ENCODE measurements at regions not wholly inside any gene's neighbourhood (a gene's known extent, or its start where the extent isn't known, plus 50 kb on each side); places are given as distances from the start of the nearest gene placed in this dataset.
"Not testable (repeated sequence)": the region's sequence is repeated elsewhere in the genome, so short reads cannot be mapped to it uniquely, and the experiment has no call there.

- H3K27ac ChIP-seq, result peak overlapping the region; percentile 87
- DNase-seq, result peak; percentile 80
- not testable (repeated sequence) for H3K36me3 ChIP-seq; H3K27me3 ChIP-seq (ENCODE audit: insufficient read depth, low read depth, severe bottlenecking); H3K9me3 ChIP-seq (ENCODE audit: severe bottlenecking)
- H3K4me3 ChIP-seq (ENCODE audit: low read depth, low read length), result peak overlapping the region; percentile 80
Measured at GRCh38 chr16:22436823-22437652, 62.6 kb upstream of the CDR2 start.

- not testable (repeated sequence) for H3K27me3 ChIP-seq (ENCODE audit: insufficient read depth, low read depth, severe bottlenecking); H3K36me3 ChIP-seq; DNase-seq; H3K9me3 ChIP-seq (ENCODE audit: severe bottlenecking)
- peak overlapping the region; percentile 87 for H3K27ac ChIP-seq
- peak overlapping the region; percentile 80 for H3K4me3 ChIP-seq (ENCODE audit: low read depth, low read length)
Measured at GRCh38 chr16:22436326-22436822, 62.0 kb upstream of the CDR2 start.

DNA sequence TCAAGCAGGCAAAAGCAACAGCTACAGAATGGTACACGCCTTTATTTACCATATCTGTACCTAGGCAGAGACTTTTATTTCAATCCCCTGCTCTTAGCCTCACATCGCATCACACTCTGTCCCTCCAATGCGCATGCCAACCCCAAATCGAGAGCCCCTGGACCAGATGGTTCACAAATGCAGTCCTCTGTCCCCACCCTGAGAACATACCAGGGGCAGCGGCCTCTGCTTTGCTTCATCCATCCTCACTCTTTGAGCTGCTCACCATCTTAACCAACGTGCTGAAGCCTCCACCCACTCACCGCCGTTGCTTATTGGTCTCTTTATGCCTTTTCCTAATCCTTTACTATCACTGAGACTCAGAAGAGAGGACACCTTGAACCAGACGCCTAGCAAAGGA lies 56.9 kb upstream of the CDR2 start:
- H3K27me3 ChIP-seq (ENCODE audit: insufficient read depth, low read depth, severe bottlenecking); H3K4me3 ChIP-seq (ENCODE audit: low read depth, low read length); H3K27ac ChIP-seq; DNase-seq; H3K9me3 ChIP-seq (ENCODE audit: severe bottlenecking); H3K36me3 ChIP-seq: not testable (repeated sequence)

GRCh38 chr16:22428654-22429053 lies 54.2 kb upstream of the CDR2 start:
- TF ChIP-seq CTCF (IDR thresholded peaks at IDR 0.05; ENCODE audit: low read depth, low read length), result no peak
- peaks cover 6% of the 10 kb centered on the region; the same call in 1 of the 2 replicates for H3K36me3 ChIP-seq
- H3K9me3 ChIP-seq (ENCODE audit: severe bottlenecking), result no peaks in the 10 kb centered on the region
- H3K4me3 ChIP-seq (ENCODE audit: low read depth, low read length), result no peak overlapping the region
- no peak for DNase-seq
- no peaks in the 10 kb centered on the region for H3K27me3 ChIP-seq (ENCODE audit: insufficient read depth, low read depth, severe bottlenecking)
- no peak overlapping the region for H3K27ac ChIP-seq

- no peak for TF ChIP-seq CTCF (IDR thresholded peaks at IDR 0.05; ENCODE audit: low read depth, low read length)
- no peak overlapping the region for H3K27ac ChIP-seq
Measured at GRCh38 chr16:22427556-22427955, 53.1 kb upstream of the CDR2 start.

DNA sequence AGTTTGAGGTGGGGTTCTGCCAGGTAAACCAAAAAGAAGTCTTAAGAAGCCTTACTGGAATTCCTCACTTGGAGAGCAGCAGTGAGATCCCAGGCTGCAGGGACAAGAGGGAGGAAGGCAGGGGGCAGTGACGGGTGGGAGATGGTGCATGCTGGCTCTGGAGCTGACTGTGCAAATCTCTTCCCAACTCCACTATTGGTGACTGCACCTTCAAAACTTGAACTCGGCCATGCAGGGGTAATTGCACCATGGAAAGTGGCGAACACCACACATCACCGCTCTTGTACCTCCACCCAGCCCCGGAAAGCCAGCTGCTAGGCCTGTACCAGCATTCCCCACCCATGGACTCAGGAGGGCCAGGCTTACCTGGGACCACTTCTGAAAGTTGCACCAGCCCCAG lies 51.4 kb upstream of the CDR2 start:
- H3K9me3 ChIP-seq (ENCODE audit: severe bottlenecking), result no peaks in the 10 kb centered on the region
- peaks cover 6% of the 10 kb centered on the region; the same call in 1 of the 2 replicates for H3K36me3 ChIP-seq
- no peak for DNase-seq
- H3K27me3 ChIP-seq (ENCODE audit: insufficient read depth, low read depth, severe bottlenecking), result no peaks in the 10 kb centered on the region
- no peak overlapping the region for H3K4me3 ChIP-seq (ENCODE audit: low read depth, low read length)
- no peak for TF ChIP-seq CTCF (IDR thresholded peaks at IDR 0.05; ENCODE audit: low read depth, low read length)
- H3K27ac ChIP-seq, result no peak overlapping the region

More at GRCh38 chr16:22427556-22427955, 53.1 kb upstream of the CDR2 start:
- peaks cover 6% of the 10 kb centered on the region; the same call in 1 of the 2 replicates for H3K36me3 ChIP-seq
- no peak for DNase-seq
- no peaks in the 10 kb centered on the region for H3K9me3 ChIP-seq (ENCODE audit: severe bottlenecking)
- H3K4me3 ChIP-seq (ENCODE audit: low read depth, low read length), result no peak overlapping the region
- no peaks in the 10 kb centered on the region for H3K27me3 ChIP-seq (ENCODE audit: insufficient read depth, low read depth, severe bottlenecking)

- no peak overlapping the region for H3K27ac ChIP-seq
- no peak for TF ChIP-seq CTCF (IDR thresholded peaks at IDR 0.05; ENCODE audit: low read depth, low read length)
- peaks cover 6% of the 10 kb centered on the region; the same call in 1 of the 2 replicates for H3K36me3 ChIP-seq
- no peak overlapping the region for H3K4me3 ChIP-seq (ENCODE audit: low read depth, low read length)
- no peaks in the 10 kb centered on the region for H3K27me3 ChIP-seq (ENCODE audit: insufficient read depth, low read depth, severe bottlenecking)
- no peak for DNase-seq
- H3K9me3 ChIP-seq (ENCODE audit: severe bottlenecking), result no peaks in the 10 kb centered on the region
Measured at GRCh38 chr16:22425036-22425801, 50.8 kb upstream of the CDR2 start.

All from WERI-Rb-1 (cell line).